ENCODE measurements at regions not wholly inside any gene's neighbourhood (a gene's known extent, or its start where the extent isn't known, plus 50 kb on each side); places are given as distances from the start of the nearest gene placed in this dataset.

DNA sequence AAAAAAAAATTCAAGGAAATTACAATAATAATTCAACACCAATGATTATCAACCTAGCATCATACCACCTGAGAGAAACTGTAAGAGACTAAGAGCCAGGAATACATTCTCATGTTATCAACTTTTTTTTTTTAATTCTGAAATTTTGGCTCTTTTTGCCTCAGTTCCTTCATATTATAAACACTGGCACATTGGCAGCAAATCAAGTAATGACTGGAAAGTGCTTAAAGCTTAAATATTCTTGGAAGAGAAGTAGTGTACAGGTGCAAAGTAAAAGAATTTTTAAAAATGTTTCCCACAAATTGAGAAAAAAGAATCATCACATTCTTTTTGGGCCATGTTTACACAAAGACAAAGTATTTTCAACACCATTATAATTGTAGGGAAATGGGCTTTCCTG, 296.9 kb upstream of the SOX5 start:
- no peak for DNase-seq (ENCODE audit: low read depth in 2 of 3, low spot score in 2 of 3)

DNA sequence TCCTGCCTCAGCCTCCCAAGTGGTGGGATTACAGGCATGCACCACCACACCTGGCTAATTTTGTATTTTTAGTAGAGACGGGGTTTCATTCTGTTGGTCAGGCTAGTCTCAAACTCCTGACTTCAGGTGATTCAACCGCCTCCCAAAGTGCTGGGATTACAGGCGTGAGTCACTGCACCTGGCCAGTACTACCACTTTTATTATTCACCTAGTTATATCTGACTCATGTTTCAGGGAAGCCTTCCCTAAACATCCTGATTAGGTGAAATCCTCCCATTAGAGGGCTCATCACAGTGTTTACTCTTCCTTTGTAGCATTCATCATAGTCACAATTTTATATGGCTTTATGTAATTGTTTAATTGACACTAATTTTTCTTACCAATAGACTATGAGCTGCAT, 295.3 kb upstream of the SOX5 start:
- DNase-seq (ENCODE audit: low read depth in 2 of 3, low spot score in 2 of 3): no peak

DNA sequence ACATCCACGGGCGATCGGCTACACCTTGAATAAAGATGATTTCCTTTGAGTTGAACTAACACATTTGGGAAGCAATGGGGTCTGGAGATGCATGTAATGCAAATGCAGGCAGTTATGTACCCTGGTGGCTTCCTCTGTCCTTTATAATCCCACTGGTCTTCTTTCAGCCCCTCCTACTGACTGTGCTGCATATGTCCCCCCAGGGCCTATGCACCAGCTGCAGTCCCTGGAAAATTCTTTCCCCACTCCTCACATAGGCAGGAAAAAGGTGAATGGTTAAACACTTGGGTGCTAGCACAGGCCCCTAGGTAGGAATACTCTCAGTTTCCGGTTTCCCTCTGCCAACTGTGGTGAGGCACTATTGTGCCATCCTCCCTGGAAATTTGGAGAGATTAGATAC, 294.8 kb upstream of the SOX5 start:
- DNase-seq (ENCODE audit: low read depth in 2 of 3, low spot score in 2 of 3): no peak

DNA sequence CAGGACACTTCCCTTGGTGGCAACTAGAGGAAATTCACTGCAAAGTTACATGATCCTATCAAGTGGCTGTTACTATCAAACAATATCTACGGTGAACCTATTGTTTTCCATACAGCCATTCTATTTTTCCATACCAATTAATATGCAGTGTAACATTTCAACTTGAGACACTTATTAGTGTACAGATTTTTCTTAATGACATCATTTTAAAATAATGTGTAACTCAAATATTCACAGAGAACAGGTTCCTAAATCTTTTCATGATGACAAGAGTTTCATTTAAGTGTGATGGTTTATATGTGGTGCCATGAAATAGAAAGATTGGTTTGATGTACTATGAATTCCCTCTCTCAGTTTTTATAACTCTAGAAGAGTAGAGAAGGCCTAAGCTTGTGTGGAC, 291.2 kb upstream of the SOX5 start:
- DNase-seq (ENCODE audit: low read depth in 2 of 3, low spot score in 2 of 3): no peak

DNA sequence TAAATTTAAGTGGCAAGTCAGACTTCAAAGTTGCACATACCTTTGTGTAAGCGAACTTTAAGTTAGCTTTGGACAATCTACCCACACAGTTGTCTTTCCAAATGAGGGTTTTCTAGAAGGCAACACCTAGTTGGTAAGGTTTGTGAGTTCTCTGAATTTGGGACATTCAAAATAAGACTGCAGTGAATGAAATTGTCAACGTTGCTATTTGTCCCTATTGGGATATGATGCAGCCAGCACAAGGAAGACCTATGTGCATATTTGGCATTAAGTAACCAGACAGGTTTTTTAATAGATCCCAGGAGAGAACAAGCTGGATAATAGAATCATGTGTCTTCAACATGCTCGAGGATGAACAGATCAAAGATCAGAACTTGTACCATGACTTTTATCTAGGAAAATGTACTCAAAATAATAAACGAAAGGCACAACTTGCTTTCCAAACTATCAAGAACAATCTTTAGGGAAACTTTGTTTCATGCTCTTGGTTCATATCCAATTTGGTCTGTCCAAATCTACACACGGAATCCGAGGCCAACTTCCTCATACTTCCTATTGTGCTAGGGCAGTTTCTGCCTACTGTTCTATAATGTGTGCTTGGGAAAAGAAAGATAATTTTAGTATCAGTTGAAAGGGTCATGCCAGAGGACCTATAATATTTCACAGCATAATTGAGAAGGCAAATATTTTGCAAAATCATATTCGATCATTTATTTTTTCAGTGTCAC, 284.2 kb upstream of the SOX5 start:
- no peak for DNase-seq (ENCODE audit: low read depth in 2 of 3, low spot score in 2 of 3)

DNA sequence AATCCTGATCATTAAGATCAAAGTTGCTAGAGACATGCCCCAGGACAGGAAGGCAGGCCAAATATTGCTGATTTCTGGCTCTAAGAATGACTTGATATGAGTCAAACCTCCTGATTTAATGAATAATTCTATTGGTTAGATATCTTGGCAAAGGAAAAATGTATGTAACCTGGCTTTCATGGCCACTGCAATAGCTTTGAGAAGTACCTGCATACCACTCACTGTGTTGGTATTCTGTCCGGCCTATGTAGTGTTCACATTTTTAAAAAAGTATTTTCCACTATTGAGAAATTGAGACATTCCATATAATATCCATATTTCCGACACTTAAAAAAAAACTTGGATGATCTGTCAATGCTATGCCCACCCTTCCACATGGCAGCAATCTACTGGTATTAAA, 283.1 kb upstream of the SOX5 start:
- DNase-seq (ENCODE audit: low read depth in 2 of 3, low spot score in 2 of 3): no peak

DNA sequence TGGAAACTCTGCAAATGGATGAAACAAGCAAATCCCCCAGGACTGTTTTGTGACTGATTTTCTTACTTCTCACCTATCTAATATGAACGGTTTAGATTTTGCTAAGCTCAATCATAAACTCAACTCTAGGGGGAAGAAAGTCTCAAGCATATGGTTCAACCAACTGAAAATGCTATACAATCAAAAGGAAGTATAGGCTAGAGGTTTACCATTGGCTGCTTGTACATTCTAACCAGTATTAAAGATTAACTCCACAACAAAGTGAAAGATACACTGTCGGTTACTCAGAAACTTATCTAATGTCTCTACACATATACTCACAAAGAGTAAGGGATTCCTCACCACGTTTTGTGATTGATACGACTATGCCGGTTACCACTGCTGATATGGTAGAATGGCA, 281.8 kb upstream of the SOX5 start:
- no peak for DNase-seq (ENCODE audit: low read depth in 2 of 3, low spot score in 2 of 3)

DNA sequence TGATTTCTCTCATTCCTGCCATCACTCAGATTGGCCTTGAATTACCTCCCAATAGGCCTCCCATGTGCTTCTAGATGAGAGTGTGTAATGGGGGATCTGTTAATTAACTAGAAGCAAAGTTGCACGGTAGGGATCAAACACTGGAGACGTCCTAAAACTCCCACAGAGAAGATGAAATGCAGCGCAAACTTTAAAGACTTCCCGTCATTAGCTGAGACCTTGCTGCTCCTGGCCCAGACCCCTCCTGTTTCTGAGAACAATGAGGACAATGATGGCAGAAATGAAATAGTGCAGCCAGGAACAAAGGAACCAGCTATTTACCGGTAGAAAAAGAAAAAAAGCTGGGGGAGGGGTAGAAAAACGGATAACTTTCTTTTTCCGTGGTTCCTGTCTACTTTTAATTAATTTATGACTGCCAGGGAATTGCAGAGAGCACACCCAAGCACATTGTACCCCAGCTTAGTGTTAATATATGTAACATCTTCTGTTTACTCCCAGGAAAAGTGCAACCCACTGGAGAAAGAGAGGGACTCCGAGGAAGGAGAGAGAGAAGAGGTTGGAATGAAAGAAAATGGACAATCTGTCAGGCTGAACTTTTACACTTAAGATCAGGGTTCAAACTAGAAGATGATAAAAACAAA, 280.7 kb upstream of the SOX5 start:
- DNase-seq (ENCODE audit: low read depth in 2 of 3, low spot score in 2 of 3): no peak

DNA sequence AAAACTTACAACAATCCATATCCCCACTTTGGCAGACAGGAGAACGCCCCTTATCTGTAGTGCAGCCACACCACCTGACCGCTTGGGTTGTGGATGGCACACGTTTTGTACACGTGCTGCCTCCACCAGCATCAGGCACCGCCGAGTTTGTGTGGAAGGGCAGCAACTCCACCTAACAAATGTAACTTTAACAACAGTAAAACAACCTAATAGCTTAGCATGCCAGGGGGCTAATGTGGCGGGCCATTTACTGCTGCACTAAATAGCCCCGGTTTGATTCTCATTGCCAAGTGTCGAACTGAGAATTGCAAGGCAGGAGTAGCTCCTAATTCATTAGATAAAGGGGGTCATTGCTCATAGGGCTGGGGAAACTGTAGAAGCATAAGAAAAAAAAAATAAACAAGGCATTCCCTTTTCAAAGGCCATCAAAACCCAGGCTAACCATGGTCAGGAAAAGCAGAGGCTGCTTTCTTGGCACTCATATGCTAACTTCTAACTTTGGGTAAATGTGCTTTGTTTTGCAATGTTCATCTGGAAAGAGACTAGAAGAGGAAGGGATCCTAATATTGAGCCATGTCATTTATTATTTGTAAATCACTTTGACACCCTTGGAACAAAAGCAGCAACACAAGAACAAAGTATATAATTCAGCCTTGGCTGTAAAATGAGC, 279.7 kb upstream of the SOX5 start:
- no peak for DNase-seq (ENCODE audit: low read depth in 2 of 3, low spot score in 2 of 3)

DNA sequence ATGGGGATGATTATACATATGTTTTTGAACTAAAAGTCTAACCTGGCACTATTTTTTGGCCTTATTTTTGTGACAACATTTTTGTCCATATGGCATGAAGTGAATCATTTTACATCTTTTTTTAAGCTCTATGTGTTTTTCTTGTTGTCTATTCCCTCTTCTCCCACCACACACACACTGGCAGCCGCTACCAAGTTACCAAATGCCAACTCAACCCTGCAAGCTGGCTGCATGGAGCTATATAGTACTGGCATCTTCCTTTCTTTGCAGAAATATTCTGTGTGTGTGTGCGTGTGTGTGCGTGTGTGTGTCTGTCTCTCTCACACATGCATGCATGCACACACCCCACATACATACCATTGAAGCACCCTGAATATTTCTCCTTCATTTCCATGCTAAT, 278.9 kb upstream of the SOX5 start:
- no peak for DNase-seq (ENCODE audit: low read depth in 2 of 3, low spot score in 2 of 3)

DNA sequence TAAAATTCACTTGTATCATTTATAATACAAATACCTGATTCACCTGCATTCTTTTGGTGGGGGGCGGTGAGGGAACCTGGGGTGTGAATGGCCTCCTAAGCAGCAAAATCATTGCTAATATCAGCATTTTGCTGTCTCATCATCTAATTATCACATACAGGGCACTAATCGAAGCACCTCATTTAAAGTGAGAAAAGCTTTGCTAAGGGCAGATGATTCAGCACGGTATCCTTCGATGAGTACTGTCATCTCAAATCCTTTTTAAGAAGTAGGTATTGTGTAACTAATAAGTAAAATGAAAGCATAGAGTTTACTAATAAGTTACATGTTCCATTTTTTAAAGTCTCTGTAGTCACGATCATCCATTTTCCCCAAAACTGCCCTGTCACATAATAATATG, 278.1 kb upstream of the SOX5 start:
- DNase-seq (ENCODE audit: low read depth in 2 of 3, low spot score in 2 of 3): peak in 2 of 3 donors; percentile 20 to 26

DNA sequence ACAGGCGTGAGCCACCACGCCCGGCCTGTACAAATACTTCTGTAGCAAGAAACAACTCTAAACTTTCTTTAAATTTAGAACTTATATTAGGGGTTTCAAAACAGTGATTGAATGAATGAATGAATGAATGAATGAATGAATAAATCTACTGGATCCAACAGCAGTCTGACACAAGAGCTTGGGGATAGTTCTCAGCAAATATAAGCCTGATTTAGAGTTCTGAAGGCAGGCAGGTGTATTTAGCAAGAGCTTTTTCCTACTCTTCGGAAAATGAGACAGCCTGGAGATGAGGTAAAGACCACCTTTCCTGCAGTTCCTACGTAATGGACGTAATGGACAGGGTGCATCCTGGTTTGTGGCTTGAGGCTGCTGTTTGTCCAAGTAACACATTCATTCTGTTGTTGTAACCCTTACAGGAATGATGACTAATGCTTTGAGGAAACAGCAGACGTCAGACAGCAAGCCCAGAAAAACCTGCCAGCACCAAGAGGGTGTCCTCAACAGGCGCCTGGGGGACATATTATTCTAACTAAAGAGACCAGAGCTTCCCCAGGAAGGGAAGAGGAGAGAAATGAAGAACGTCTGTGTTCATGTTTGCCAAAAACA, 277.4 kb upstream of the SOX5 start:
- DNase-seq (ENCODE audit: low read depth in 2 of 3, low spot score in 2 of 3): peak in 2 of 3 donors; percentile 85 to 92

DNA sequence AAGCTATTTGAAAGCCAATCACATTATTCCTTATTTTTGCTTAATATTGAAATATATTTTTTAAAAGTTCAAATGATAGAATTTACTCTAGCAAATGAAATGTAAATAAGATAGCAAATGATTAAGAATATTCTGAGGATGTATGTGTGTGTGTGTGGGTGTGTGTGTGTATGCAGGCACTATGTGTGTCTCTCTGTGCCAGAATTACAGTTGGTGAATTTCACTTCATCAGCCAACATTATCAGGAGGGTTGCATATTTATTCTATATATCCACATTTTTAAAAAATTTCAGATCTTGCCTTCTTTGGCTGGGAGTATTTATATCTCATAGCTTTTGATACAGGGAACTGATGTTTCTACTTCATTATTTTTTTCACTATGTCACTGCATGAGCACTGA, 274.9 kb upstream of the SOX5 start:
- DNase-seq (ENCODE audit: low read depth in 2 of 3, low spot score in 2 of 3): no peak

DNA sequence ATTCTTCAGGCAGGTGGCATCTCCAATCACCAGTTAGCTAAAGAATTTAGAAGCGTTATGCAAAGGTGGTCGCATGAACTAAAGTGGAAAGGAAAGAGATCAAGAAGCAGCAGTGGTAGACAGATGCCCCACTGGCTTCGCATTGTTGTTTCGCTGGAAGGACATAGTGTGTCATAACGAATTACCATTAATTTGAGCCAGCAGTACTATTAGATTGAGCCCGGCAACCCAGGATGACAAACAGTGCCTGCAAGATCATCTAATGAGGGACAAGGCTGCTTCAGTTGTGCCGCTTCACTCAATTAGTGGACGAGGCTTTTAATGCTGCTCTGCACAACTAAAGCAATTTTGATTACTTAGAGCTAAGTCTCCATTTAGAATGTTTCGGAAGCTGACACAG, 274.5 kb upstream of the SOX5 start:
- no peak for DNase-seq (ENCODE audit: low read depth in 2 of 3, low spot score in 2 of 3)

DNA sequence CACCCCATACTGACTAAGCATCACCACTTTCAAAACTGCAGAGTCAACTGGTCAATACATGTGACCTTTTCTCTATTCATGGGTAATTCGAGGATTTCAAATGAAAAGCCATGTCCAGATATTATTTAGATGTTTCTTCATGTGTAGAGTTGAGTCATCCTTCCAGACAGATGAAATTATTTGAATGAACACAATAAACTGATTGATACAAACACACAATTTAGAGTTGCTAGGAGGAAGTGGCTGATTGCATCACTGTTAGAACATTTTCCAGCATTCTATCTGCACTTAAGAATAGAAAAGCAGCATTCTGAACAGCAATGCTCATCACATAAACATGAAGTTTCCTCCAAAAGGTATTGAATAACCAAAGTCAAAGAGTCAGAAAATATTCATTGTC, 273.5 kb upstream of the SOX5 start:
- DNase-seq (ENCODE audit: low read depth in 2 of 3, low spot score in 2 of 3): peak in 2 of 3 donors; percentile 9 to 38

DNA sequence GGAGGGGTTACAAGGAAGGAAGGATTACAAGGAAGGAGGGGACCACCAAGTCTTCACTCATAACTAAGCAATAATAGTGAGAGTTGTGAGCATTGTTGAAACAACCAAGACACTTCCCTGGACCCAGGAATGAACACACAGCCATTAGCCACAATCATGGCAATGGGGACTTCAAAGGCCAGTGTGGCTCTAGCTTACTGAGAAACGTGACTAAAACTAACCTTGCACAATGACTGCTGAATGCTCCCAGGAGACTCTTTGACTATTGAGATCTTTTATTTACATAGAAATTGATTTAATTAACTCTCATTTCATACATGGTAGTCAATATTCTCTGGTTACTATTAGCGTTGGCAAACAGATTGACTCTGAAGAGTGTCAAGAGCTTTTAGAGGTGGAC, 263.0 kb upstream of the SOX5 start:
- no peak for DNase-seq (ENCODE audit: low read depth in 2 of 3, low spot score in 2 of 3)

DNA sequence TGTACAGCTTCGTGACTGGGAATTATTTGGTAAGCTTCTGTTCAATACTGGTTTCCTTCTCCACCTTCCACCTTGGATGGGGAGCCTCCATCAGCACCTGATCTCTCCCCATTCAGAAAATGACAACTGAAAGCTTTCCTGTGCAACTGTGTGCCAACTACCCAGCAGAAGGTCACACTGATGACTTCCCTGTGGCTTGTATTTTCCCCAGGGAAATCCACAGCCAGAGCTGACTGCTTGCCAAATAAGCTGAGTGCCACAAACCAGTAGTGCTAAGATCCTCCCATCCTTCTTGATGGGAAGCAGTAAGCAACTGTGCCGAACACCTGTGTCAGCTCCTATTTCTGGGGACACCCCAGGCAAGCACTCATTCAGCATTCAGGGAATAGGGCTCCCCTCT, 257.2 kb upstream of the SOX5 start:
- DNase-seq (ENCODE audit: low read depth in 2 of 3, low spot score in 2 of 3): no peak

DNA sequence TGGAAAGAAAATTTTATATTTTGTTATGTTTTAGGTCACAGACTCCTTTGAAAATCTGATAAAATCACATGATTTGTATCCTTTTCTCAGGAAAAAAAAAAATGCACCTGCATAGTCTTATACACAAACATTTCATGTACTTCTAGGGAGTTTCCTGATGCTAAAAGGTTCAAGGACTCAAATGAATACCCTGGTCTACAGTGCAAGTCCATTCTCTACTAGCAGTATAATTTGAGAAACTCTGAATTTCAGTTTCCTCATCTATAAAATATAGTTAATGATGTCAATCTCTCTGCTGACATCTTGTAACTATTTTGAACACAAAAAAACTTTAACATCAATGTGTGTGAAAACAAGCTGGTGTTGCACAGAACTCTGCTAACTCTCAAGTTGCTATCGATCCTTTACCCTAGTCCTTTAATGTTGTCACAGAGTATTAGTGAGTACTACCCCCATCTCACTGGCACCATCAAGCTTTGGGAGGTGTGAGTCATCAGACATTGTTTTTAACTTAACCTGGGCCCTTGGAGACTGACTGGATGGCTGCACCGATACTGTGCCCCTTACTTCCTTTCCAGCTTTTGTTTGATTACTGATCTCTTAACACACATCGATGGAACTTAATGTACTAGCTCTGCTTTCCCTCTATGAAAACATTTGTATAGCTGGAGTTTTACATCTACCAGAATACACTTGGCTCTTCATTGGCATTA, 251.9 kb upstream of the SOX5 start:
- no peak for DNase-seq (ENCODE audit: low read depth in 2 of 3, low spot score in 2 of 3)

DNA sequence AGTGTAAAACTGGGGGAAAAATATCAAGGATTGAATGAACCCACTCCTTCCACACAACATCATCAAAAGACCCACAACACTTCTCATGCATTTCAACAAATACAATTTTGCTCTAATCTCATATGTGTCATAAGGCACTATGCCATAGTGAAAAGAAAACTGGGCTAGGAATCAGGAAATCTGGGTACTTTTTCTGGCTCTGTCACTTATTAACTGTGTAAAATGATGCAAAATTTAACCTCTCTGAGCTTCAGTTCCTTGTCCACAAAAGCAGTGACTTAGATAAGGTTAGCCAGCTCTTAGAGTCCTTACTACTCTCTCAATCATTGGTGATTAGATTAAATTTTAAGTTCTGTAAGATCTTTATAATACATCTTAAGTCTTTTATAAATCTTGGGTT, 250.5 kb upstream of the SOX5 start:
- no peak for DNase-seq (ENCODE audit: low read depth in 2 of 3, low spot score in 2 of 3)

DNA sequence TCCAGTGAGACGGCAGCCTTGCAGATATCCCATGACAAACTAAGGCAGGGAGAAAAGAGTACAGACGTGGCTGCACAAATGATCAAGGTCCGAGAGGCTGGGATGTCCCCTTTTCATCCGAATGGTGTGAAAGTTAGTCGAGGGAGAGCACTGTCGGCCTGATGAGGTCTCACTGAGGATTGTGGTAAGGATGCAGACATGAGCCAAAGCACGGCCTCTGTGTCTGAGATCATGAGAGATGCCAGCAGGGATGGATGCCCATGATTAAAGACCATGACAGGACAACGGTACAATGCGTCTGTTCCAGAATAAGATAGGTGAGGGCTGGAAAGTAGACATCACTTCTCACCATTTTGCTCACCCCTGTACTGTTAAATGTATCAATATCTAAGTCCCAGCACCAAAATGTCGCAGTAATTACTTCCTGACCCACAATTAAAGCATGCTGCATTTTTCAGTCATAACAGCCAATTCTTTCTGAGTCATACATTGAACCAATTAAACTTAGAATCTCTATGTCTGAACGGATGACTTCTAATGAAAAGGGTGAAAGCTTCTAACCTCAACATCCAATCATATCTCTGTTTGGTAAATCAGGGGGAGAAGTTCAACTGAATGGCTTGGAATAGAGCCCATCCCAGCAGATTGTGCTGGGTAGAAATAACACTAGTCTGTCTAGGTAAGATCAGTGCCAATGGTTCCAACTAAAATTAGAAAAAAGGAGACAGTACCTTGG, 249.6 kb upstream of the SOX5 start:
- DNase-seq (ENCODE audit: low read depth in 2 of 3, low spot score in 2 of 3): no peak

DNA sequence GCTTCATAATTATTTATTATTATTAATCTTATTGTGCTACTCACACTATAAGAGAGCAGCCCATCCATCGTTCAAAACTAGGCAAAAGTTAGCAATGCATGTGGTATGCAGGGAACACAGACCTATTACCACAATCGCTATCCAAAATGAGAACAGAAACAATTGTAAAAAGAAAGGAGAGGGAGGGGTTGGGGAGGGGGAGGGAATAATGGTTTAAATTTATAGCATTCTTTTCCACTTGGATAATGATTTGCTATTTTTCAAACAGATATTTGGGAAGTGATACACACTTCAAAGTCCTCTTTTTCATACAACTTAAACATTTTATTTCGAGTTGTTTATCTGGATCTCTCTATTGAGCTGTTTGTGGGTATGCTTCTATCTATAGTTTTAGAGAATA, 248.6 kb upstream of the SOX5 start:
- DNase-seq (ENCODE audit: low read depth in 2 of 3, low spot score in 2 of 3): no peak
